Activated CD8-positive, alpha-beta T cell treated with anti-CD3 and anti-CD28 coated beads, Interleukin-2, amount 10 ng/mL, durations not matched to agents 7 days and 5 days (primary cell): ENCODE measurements at regions not wholly inside any gene's neighbourhood (a gene's known extent, or its start where the extent isn't known, plus 50 kb on each side); places are given as distances from the start of the nearest gene placed in this dataset.
"Not testable (repeated sequence)": the region's sequence is repeated elsewhere in the genome, so short reads cannot be mapped to it uniquely, and the experiment has no call there.

Experiments used
- ATAC-seq: fragments of 150-1000 bp; cut with Tn5 transposase; one replicate; pipeline ENCODE4 v1.10.0; 2021; ENCODE audit warnings: moderate library complexity
- CTCF ChIA-PET: fragments of 350-600 bp; sonication (Branson Sonifier 250); formaldehyde crosslinking; loops from one replicate; lab custom pipeline; 2021; ENCODE audit warnings: antibody characterized with exemption; lab: Charles Lee
- POLR2A ChIA-PET: fragments of 350-600 bp; sonication (Branson Sonifier 250); formaldehyde crosslinking; loops from one replicate; lab custom pipeline; 2021; ENCODE audit warnings: antibody characterized with exemption; lab: Charles Lee
- DNase-seq: peaks from one replicate; pipeline ENCODE4 v3.0.0-alpha.2; 2020
- H3K27ac Mint-ChIP-seq: one replicate; pipeline ENCODE4 v1.8.0; 2021; ENCODE audit warnings: mild to moderate bottlenecking, mixed read lengths
- H3K27me3 Mint-ChIP-seq: one replicate; pipeline ENCODE4 v1.8.0; 2021; ENCODE audit warnings: low read depth, mixed read lengths
- H3K36me3 Mint-ChIP-seq: one replicate; pipeline ENCODE4 v1.8.0; 2021; ENCODE audit warnings: low read depth, mixed read lengths
- H3K4me1 Mint-ChIP-seq: one replicate; pipeline ENCODE4 v1.8.0; 2021; ENCODE audit warnings: low read depth, mixed read lengths
- H3K4me3 Mint-ChIP-seq: one replicate; pipeline ENCODE4 v1.8.0; 2021; ENCODE audit warnings: mild to moderate bottlenecking, mixed read lengths
- H3K9me3 Mint-ChIP-seq: one replicate; pipeline ENCODE4 v1.8.0; 2022; ENCODE audit warnings: mixed read lengths; ENCODE audit not compliant: insufficient read depth

- POLR2A ChIA-PET, CTCF ChIA-PET, H3K36me3 Mint-ChIP-seq: not testable (repeated sequence)
Measured at GRCh38 chr1:207196135-207196534, 92.1 kb downstream of the C4BPA start.

GRCh38 chr1:207201534-207201933, 97.5 kb downstream of the C4BPA start:
- H3K27me3 Mint-ChIP-seq, ATAC-seq, H3K36me3 Mint-ChIP-seq, H3K4me3 Mint-ChIP-seq, CTCF ChIA-PET, DNase-seq, H3K27ac Mint-ChIP-seq, H3K4me1 Mint-ChIP-seq, POLR2A ChIA-PET: not testable (repeated sequence)
- H3K9me3 Mint-ChIP-seq = peaks cover 10% of the 10 kb centered on the region

More at GRCh38 chr1:207196135-207196534, 92.1 kb downstream of the C4BPA start:
- not testable (repeated sequence) for H3K27me3 Mint-ChIP-seq, DNase-seq, H3K9me3 Mint-ChIP-seq, H3K4me1 Mint-ChIP-seq, H3K4me3 Mint-ChIP-seq, H3K27ac Mint-ChIP-seq, ATAC-seq

GRCh38 chr1:207202480-207202879, 98.4 kb downstream of the C4BPA start:
- Mint-ChIP-seq H3K9me3 (peaks cover 13% of the 10 kb centered on the region), H3K27ac (no peak overlapping the region), H3K36me3 (peaks cover 6% of the 10 kb centered on the region), H3K4me3 (no peak overlapping the region), H3K27me3 (peaks cover 5% of the 10 kb centered on the region), H3K4me1 (peaks cover 9% of the 10 kb centered on the region)
- ATAC-seq = no peak
- ChIA-PET CTCF (no interaction called here), POLR2A (no interaction called here)
- no peak for DNase-seq

- no peak for DNase-seq
- peaks cover 5% of the 10 kb centered on the region for H3K27me3 Mint-ChIP-seq
- ChIA-PET CTCF (no interaction called here), POLR2A (no interaction called here)
- H3K27ac Mint-ChIP-seq = no peak overlapping the region
- no peak for ATAC-seq
- H3K4me3 Mint-ChIP-seq = no peak overlapping the region
- peaks cover 6% of the 10 kb centered on the region for H3K36me3 Mint-ChIP-seq
- H3K4me1 Mint-ChIP-seq = peaks cover 9% of the 10 kb centered on the region
- peaks cover 13% of the 10 kb centered on the region for H3K9me3 Mint-ChIP-seq
Measured at GRCh38 chr1:207203541-207203940, 99.5 kb downstream of the C4BPA start.

- peaks cover 6% of the 10 kb centered on the region for H3K36me3 Mint-ChIP-seq
- ATAC-seq (no peak), DNase-seq (no peak)
- H3K9me3 Mint-ChIP-seq = peaks cover 13% of the 10 kb centered on the region
- H3K27ac Mint-ChIP-seq = no peak overlapping the region
- H3K4me3 Mint-ChIP-seq = no peak overlapping the region
- ChIA-PET CTCF (no interaction called here), POLR2A (no interaction called here)
- H3K27me3 Mint-ChIP-seq = peaks cover 3% of the 10 kb centered on the region
- peaks cover 9% of the 10 kb centered on the region for H3K4me1 Mint-ChIP-seq
Measured at GRCh38 chr1:207205614-207206061, 101.6 kb downstream of the C4BPA start.

GRCh38 chr1:207208691-207209090, 104.7 kb downstream of the C4BPA start:
- H3K27ac Mint-ChIP-seq, H3K4me3 Mint-ChIP-seq, ATAC-seq, H3K27me3 Mint-ChIP-seq, CTCF ChIA-PET, H3K4me1 Mint-ChIP-seq, H3K36me3 Mint-ChIP-seq, POLR2A ChIA-PET, DNase-seq: not testable (repeated sequence)
- peaks cover 13% of the 10 kb centered on the region for H3K9me3 Mint-ChIP-seq

- DNase-seq (no peak), ATAC-seq (no peak)
- H3K27me3 Mint-ChIP-seq = no peaks in the 10 kb centered on the region
- ChIA-PET CTCF (no interaction called here), POLR2A (no interaction called here)
- H3K36me3 Mint-ChIP-seq = peaks cover 2% of the 10 kb centered on the region
- H3K4me1 Mint-ChIP-seq = peaks cover 10% of the 10 kb centered on the region
- H3K4me3 Mint-ChIP-seq = no peak overlapping the region
- peaks cover 10% of the 10 kb centered on the region for H3K9me3 Mint-ChIP-seq
- no peak overlapping the region for H3K27ac Mint-ChIP-seq
Measured at GRCh38 chr1:207214453-207214852, 107.0 kb upstream of the CD55 start.

- ATAC-seq = no peak
- no peaks in the 10 kb centered on the region for H3K27me3 Mint-ChIP-seq
- H3K9me3 Mint-ChIP-seq = peaks cover 10% of the 10 kb centered on the region
- CTCF ChIA-PET = no interaction called here
- POLR2A ChIA-PET = no interaction called here
- H3K4me1 Mint-ChIP-seq = peaks cover 10% of the 10 kb centered on the region
- peaks cover 2% of the 10 kb centered on the region for H3K36me3 Mint-ChIP-seq
- DNase-seq = no peak
- H3K4me3 Mint-ChIP-seq = no peak overlapping the region
- no peak overlapping the region for H3K27ac Mint-ChIP-seq
Measured at GRCh38 chr1:207217778-207218511, 103.5 kb upstream of the CD55 start.

- peaks cover 10% of the 10 kb centered on the region for H3K9me3 Mint-ChIP-seq
- H3K27ac Mint-ChIP-seq = no peak overlapping the region
- no peak overlapping the region for H3K4me3 Mint-ChIP-seq
- peaks cover 2% of the 10 kb centered on the region for H3K36me3 Mint-ChIP-seq
- DNase-seq (no peak), ATAC-seq (no peak)
- POLR2A ChIA-PET = no interaction called here
- peaks cover 10% of the 10 kb centered on the region for H3K4me1 Mint-ChIP-seq
- CTCF ChIA-PET = no interaction called here
- no peaks in the 10 kb centered on the region for H3K27me3 Mint-ChIP-seq
Measured at GRCh38 chr1:207218512-207219362, 102.7 kb upstream of the CD55 start.

GRCh38 chr1:207219979-207220889, 101.2 kb upstream of the CD55 start:
- no peak for DNase-seq
- Mint-ChIP-seq H3K9me3 (no peaks in the 10 kb centered on the region), H3K27ac (no peak overlapping the region), H3K4me3 (no peak overlapping the region), H3K27me3 (peaks cover 3% of the 10 kb centered on the region), H3K4me1 (peaks cover 10% of the 10 kb centered on the region), H3K36me3 (no peaks in the 10 kb centered on the region)
- CTCF ChIA-PET = interaction anchor here (0.8 kb wide), 1 partner anchor 20 kb away, joined by 3 read pairs; no protein-coding TSS in a partner anchor
- ATAC-seq = no peak
- POLR2A ChIA-PET = no interaction called here

GRCh38 chr1:207221934-207222351, 99.5 kb upstream of the CD55 start:
- peaks cover 3% of the 10 kb centered on the region for H3K27me3 Mint-ChIP-seq
- ChIA-PET CTCF (no interaction called here), POLR2A (no interaction called here)
- H3K4me1 Mint-ChIP-seq = peaks cover 10% of the 10 kb centered on the region
- no peak overlapping the region for H3K27ac Mint-ChIP-seq
- ATAC-seq = no peak
- no peak for DNase-seq
- H3K4me3 Mint-ChIP-seq = no peak overlapping the region
- H3K36me3 Mint-ChIP-seq = no peaks in the 10 kb centered on the region
- no peaks in the 10 kb centered on the region for H3K9me3 Mint-ChIP-seq
